HFFc6 (cell line): ENCODE measurements at regions not wholly inside any gene's neighbourhood (a gene's known extent, or its start where the extent isn't known, plus 50 kb on each side); places are given as distances from the start of the nearest gene placed in this dataset.

Source experiments
- DNase-seq: peaks from one replicate; pipeline ENCODE4 v3.0.0-alpha.2; 2018
- H3K27ac Mint-ChIP-seq: 2 replicates; pipeline ENCODE4 v1.8.0; 2020; ENCODE audit warnings: mild to moderate bottlenecking, mixed read lengths
- H3K27me3 Mint-ChIP-seq: 2 replicates; pipeline ENCODE4 v1.8.0; 2021; ENCODE audit warnings: mild to moderate bottlenecking, moderate library complexity, mixed read lengths; ENCODE audit not compliant: insufficient read depth
- H3K36me3 Mint-ChIP-seq: 2 replicates; pipeline ENCODE4 v1.8.0; 2021; ENCODE audit warnings: low read depth, mixed read lengths
- H3K4me1 Mint-ChIP-seq: 2 replicates; pipeline ENCODE4 v1.8.0; 2020; ENCODE audit warnings: low read depth, mixed read lengths
- H3K4me3 Mint-ChIP-seq: 2 replicates; pipeline ENCODE4 v1.8.0; 2020; ENCODE audit warnings: mild to moderate bottlenecking, moderate library complexity, mixed read lengths
- H3K9me3 Mint-ChIP-seq: 2 replicates; pipeline ENCODE4 v1.8.0; 2020; ENCODE audit warnings: mild to moderate bottlenecking, mixed read lengths
- CTCF ChIP-seq: fragments of 200-600 bp; sonication (generic); IDR thresholded peaks from 2 replicates; pipeline ENCODE4 v1.5.0; 2021; ENCODE audit warnings: antibody characterized with exemption, mild to moderate bottlenecking

GRCh38 chr10:55203319-55203718 is 402.3 kb upstream of the PCDH15 start:
- Mint-ChIP-seq H3K4me3 (no peak overlapping the region), H3K27me3 (no peaks in the 10 kb centered on the region), H3K36me3 (no peaks in the 10 kb centered on the region), H3K4me1 (no peaks in the 10 kb centered on the region), H3K9me3 (peaks cover 11% of the 10 kb centered on the region; the same call in 1 of the 2 replicates), H3K27ac (no peak overlapping the region)
- no peak for DNase-seq
- no peak for TF ChIP-seq CTCF

GRCh38 chr10:55200020-55200419 is 399.0 kb upstream of the PCDH15 start:
- H3K27me3 Mint-ChIP-seq = no peaks in the 10 kb centered on the region
- no peak overlapping the region for H3K4me3 Mint-ChIP-seq
- no peak for TF ChIP-seq CTCF
- peaks cover 11% of the 10 kb centered on the region; the same call in 1 of the 2 replicates for H3K9me3 Mint-ChIP-seq
- H3K27ac Mint-ChIP-seq = no peak overlapping the region
- H3K36me3 Mint-ChIP-seq = no peaks in the 10 kb centered on the region
- no peaks in the 10 kb centered on the region for H3K4me1 Mint-ChIP-seq
- no peak for DNase-seq

- no peaks in the 10 kb centered on the region for H3K27me3 Mint-ChIP-seq
- no peak overlapping the region for H3K4me3 Mint-ChIP-seq
- no peak for DNase-seq
- peaks cover 4% of the 10 kb centered on the region; the same call in 1 of the 2 replicates for H3K9me3 Mint-ChIP-seq
- H3K4me1 Mint-ChIP-seq = no peaks in the 10 kb centered on the region
- no peaks in the 10 kb centered on the region for H3K36me3 Mint-ChIP-seq
- no peak overlapping the region for H3K27ac Mint-ChIP-seq
- TF ChIP-seq CTCF = no peak
Measured at GRCh38 chr10:55191236-55191860, 390.3 kb upstream of the PCDH15 start.

DNA sequence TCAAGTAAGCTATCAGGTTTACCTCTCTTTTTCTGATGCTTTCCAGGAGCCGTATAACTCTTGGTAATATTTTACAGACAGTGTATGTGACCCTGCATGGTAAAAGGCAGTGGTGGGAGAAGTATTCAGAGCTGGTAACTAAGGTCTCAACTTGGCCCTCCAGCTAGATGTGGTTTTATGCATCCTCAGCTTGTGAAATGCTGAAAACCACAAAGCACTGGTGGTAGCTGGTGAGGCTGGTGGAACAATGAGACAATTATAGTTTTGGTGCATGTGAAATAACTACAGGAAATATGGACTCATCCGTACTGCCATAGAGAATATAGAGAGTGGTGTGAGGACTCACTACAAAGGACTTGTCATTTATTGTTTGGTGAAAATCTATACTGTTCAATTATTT is 383.0 kb upstream of the PCDH15 start:
- Mint-ChIP-seq H3K4me3 (no peak overlapping the region), H3K27ac (no peak overlapping the region), H3K4me1 (no peaks in the 10 kb centered on the region), H3K27me3 (no peaks in the 10 kb centered on the region), H3K36me3 (no peaks in the 10 kb centered on the region), H3K9me3 (peaks cover 22% of the 10 kb centered on the region)
- no peak for TF ChIP-seq CTCF
- no peak for DNase-seq

- no peak for DNase-seq
- peaks cover 2% of the 10 kb centered on the region; the same call in 1 of the 2 replicates for H3K27me3 Mint-ChIP-seq
- H3K36me3 Mint-ChIP-seq = no peaks in the 10 kb centered on the region
- no peaks in the 10 kb centered on the region for H3K4me1 Mint-ChIP-seq
- H3K27ac Mint-ChIP-seq = no peak overlapping the region
- TF ChIP-seq CTCF = no peak
- H3K9me3 Mint-ChIP-seq = peaks cover 40% of the 10 kb centered on the region
- H3K4me3 Mint-ChIP-seq = no peak overlapping the region
Measured at GRCh38 chr10:55180357-55180756, 379.3 kb upstream of the PCDH15 start.
